ENCODE measurements at regions not wholly inside any gene's neighbourhood (a gene's known extent, or its start where the extent isn't known, plus 50 kb on each side); places are given as distances from the start of the nearest gene placed in this dataset.

DNA sequence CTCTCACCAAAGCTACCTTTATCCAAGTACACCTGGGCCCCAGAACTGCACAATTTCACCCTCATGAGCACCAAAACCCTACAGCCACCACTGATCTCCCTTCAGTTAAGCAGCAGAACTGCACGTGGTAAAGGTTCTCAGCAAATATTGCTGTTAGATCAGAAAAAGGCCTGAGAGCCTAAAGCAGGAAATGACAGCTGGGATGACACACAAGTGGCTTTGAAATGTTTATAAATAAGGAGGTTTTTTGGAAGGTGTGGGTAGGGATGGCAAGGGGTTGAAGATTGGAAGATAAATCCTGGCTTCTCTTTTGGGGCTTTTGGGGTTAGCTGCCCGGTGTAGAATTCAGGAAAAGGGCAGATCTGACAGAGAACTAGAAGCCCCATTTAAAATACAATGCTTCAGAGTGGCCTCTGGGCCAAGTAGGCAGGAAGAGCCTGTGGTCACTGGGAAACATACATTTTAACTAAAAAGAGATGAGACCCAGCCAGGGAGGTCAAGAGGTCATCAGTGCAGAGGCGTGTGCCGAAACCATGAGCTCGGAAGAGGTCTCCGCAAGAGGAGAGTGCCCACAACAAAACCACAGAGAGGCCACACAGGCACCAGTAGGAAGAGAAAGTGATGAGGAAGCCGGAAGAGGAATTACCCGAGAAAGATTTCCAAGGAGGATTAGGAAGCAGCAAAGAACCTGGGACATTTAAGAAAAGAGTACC is 916.5 kb downstream of the NLGN4Y start:
- no peak for DNase-seq
- no peaks in the 10 kb centered on the region for H3K4me1 ChIP-seq (ENCODE audit: control extremely low read depth in 1 of 4, control insufficient read depth in 4 of 4, insufficient read depth in 4 of 4, low read length in 3 of 4)
- H3K36me3 ChIP-seq (ENCODE audit: control insufficient read depth in 4 of 4, insufficient read depth in 4 of 4, low read length in 3 of 4), result no peaks in the 10 kb centered on the region
- WGBS (ENCODE audit: insufficient coverage), result no CpG with 5 or more reads among the region's 8 CpGs
- ChIA-PET POLR2A (no interaction called here), CTCF (no interaction called here)
- no peaks in the 10 kb centered on the region for H3K27me3 ChIP-seq (replicated peaks in 2 of 5; ENCODE audit: control insufficient read depth in 4 of 5, insufficient read depth in 5 of 5, low read length in 4 of 5)
- H3K27ac ChIP-seq (ENCODE audit: insufficient read depth in 1 of 2, low read depth in 1 of 2, low read length in 2 of 2, poor library complexity in 1 of 2, severe bottlenecking in 2 of 2), result no peak overlapping the region
- H3K9me3 ChIP-seq (ENCODE audit: control extremely low read depth in 1 of 5, control insufficient read depth in 4 of 5, insufficient read depth in 2 of 5, low read depth in 1 of 5, low read length in 4 of 5), result no peaks in the 10 kb centered on the region
- no peak overlapping the region for H3K4me3 ChIP-seq (ENCODE audit: control insufficient read depth in 1 of 7, extremely low read depth in 1 of 7, insufficient read depth in 4 of 7, low read depth in 2 of 7, low read length in 6 of 7)

- Histone ChIP-seq H3K9me3 (ENCODE audit: control extremely low read depth in 1 of 5, control insufficient read depth in 4 of 5, insufficient read depth in 2 of 5, low read depth in 1 of 5, low read length in 4 of 5) (no peaks in the 10 kb centered on the region), H3K36me3 (ENCODE audit: control insufficient read depth in 4 of 4, insufficient read depth in 4 of 4, low read length in 3 of 4) (no peaks in the 10 kb centered on the region), H3K27me3 (replicated peaks in 2 of 5; ENCODE audit: control insufficient read depth in 4 of 5, insufficient read depth in 5 of 5, low read length in 4 of 5) (no peaks in the 10 kb centered on the region), H3K27ac (ENCODE audit: insufficient read depth in 1 of 2, low read depth in 1 of 2, low read length in 2 of 2, poor library complexity in 1 of 2, severe bottlenecking in 2 of 2) (no peak overlapping the region), H3K4me1 (ENCODE audit: control extremely low read depth in 1 of 4, control insufficient read depth in 4 of 4, insufficient read depth in 4 of 4, low read length in 3 of 4) (no peaks in the 10 kb centered on the region), H3K4me3 (ENCODE audit: control insufficient read depth in 1 of 7, extremely low read depth in 1 of 7, insufficient read depth in 4 of 7, low read depth in 2 of 7, low read length in 6 of 7) (no peak overlapping the region)
- ChIA-PET CTCF (no interaction called here), POLR2A (no interaction called here)
- no peak for DNase-seq
- WGBS (ENCODE audit: insufficient coverage), result no CpG with 5 or more reads among the region's 1 CpG
Observed at GRCh38 chrY:15441878-15442277, 917.5 kb downstream of the NLGN4Y start.

DNA sequence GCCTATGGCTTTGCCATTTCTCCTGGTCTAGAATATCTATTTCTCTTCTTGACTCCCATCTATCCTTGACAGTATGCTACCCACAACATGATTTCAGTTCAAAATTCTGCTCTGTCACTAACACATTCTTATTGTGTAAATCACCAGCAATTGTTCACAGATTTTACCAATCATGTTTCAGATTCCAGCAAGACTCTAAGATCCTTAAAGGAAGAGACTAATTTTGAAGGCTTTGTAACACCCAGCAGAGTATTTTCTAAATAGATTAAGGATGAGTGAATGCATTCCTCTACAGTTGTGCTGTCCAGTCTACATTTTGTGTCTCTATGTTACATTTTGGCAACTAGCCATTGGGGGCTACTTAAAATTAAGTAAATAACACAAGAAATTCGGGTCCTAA is 921.5 kb downstream of the NLGN4Y start:
- ChIA-PET POLR2A (no interaction called here), CTCF (no interaction called here)
- Histone ChIP-seq H3K27ac (ENCODE audit: insufficient read depth in 1 of 2, low read depth in 1 of 2, low read length in 2 of 2, poor library complexity in 1 of 2, severe bottlenecking in 2 of 2) (no peak overlapping the region), H3K4me3 (ENCODE audit: control insufficient read depth in 1 of 7, extremely low read depth in 1 of 7, insufficient read depth in 4 of 7, low read depth in 2 of 7, low read length in 6 of 7) (no peak overlapping the region), H3K36me3 (ENCODE audit: control insufficient read depth in 4 of 4, insufficient read depth in 4 of 4, low read length in 3 of 4) (no peaks in the 10 kb centered on the region), H3K27me3 (replicated peaks in 2 of 5; ENCODE audit: control insufficient read depth in 4 of 5, insufficient read depth in 5 of 5, low read length in 4 of 5) (no peaks in the 10 kb centered on the region), H3K9me3 (ENCODE audit: control extremely low read depth in 1 of 5, control insufficient read depth in 4 of 5, insufficient read depth in 2 of 5, low read depth in 1 of 5, low read length in 4 of 5) (no peaks in the 10 kb centered on the region), H3K4me1 (ENCODE audit: control extremely low read depth in 1 of 4, control insufficient read depth in 4 of 4, insufficient read depth in 4 of 4, low read length in 3 of 4) (no peaks in the 10 kb centered on the region)
- no CpG with 5 or more reads among the region's 1 CpG for WGBS (ENCODE audit: insufficient coverage)
- DNase-seq, result no peak

DNA sequence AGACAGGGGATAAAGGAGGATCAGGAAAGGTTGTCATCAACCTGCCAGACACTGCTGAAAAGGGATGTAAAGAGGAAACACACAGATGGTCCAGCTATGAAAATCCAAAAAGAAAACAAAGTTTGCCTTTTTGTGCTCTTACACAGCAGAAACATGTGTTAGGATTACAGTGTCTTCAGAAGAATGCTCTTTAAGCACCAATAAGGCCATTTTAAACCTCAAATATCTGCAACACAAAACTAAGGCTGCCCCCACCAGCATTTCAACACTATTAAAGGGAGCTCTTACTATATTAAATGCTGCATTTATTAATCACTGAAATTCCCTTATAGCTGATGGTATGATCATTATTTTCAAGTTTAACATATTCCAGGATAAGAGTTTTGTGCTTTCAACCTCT is 922.5 kb downstream of the NLGN4Y start:
- Histone ChIP-seq H3K27me3 (replicated peaks in 2 of 5; ENCODE audit: control insufficient read depth in 4 of 5, insufficient read depth in 5 of 5, low read length in 4 of 5) (no peaks in the 10 kb centered on the region), H3K27ac (ENCODE audit: insufficient read depth in 1 of 2, low read depth in 1 of 2, low read length in 2 of 2, poor library complexity in 1 of 2, severe bottlenecking in 2 of 2) (no peak overlapping the region), H3K36me3 (ENCODE audit: control insufficient read depth in 4 of 4, insufficient read depth in 4 of 4, low read length in 3 of 4) (no peaks in the 10 kb centered on the region), H3K4me1 (ENCODE audit: control extremely low read depth in 1 of 4, control insufficient read depth in 4 of 4, insufficient read depth in 4 of 4, low read length in 3 of 4) (no peaks in the 10 kb centered on the region), H3K9me3 (ENCODE audit: control extremely low read depth in 1 of 5, control insufficient read depth in 4 of 5, insufficient read depth in 2 of 5, low read depth in 1 of 5, low read length in 4 of 5) (no peaks in the 10 kb centered on the region), H3K4me3 (ENCODE audit: control insufficient read depth in 1 of 7, extremely low read depth in 1 of 7, insufficient read depth in 4 of 7, low read depth in 2 of 7, low read length in 6 of 7) (no peak overlapping the region)
- DNase-seq, result no peak
- ChIA-PET CTCF (no interaction called here), POLR2A (no interaction called here)

DNA sequence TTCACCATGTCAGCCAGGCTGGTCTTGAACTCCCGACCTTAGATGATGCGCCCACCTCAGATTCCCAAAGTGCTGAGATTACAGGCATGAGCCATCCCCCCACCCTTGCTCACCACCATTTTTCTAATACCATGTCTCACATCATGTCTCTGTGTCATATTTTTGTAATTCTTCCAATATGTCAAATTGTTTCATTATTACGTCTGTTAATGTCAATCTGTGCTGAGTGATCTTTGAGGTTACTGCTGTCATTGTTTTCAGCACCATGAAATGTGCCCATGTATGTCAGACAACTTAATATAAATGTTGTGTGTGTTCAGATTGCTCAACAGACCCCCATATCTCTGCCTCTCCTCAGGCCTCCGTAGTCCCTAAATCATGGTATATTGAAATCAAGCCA is 923.6 kb downstream of the NLGN4Y start:
- Histone ChIP-seq H3K4me1 (ENCODE audit: control extremely low read depth in 1 of 4, control insufficient read depth in 4 of 4, insufficient read depth in 4 of 4, low read length in 3 of 4) (no peaks in the 10 kb centered on the region), H3K27ac (ENCODE audit: insufficient read depth in 1 of 2, low read depth in 1 of 2, low read length in 2 of 2, poor library complexity in 1 of 2, severe bottlenecking in 2 of 2) (no peak overlapping the region), H3K27me3 (replicated peaks in 2 of 5; ENCODE audit: control insufficient read depth in 4 of 5, insufficient read depth in 5 of 5, low read length in 4 of 5) (no peaks in the 10 kb centered on the region), H3K36me3 (ENCODE audit: control insufficient read depth in 4 of 4, insufficient read depth in 4 of 4, low read length in 3 of 4) (no peaks in the 10 kb centered on the region), H3K4me3 (ENCODE audit: control insufficient read depth in 1 of 7, extremely low read depth in 1 of 7, insufficient read depth in 4 of 7, low read depth in 2 of 7, low read length in 6 of 7) (no peak overlapping the region), H3K9me3 (ENCODE audit: control extremely low read depth in 1 of 5, control insufficient read depth in 4 of 5, insufficient read depth in 2 of 5, low read depth in 1 of 5, low read length in 4 of 5) (no peaks in the 10 kb centered on the region)
- ChIA-PET POLR2A (no interaction called here), CTCF (no interaction called here)
- DNase-seq, result no peak
- no CpG with 5 or more reads among the region's 4 CpGs for WGBS (ENCODE audit: insufficient coverage)

DNA sequence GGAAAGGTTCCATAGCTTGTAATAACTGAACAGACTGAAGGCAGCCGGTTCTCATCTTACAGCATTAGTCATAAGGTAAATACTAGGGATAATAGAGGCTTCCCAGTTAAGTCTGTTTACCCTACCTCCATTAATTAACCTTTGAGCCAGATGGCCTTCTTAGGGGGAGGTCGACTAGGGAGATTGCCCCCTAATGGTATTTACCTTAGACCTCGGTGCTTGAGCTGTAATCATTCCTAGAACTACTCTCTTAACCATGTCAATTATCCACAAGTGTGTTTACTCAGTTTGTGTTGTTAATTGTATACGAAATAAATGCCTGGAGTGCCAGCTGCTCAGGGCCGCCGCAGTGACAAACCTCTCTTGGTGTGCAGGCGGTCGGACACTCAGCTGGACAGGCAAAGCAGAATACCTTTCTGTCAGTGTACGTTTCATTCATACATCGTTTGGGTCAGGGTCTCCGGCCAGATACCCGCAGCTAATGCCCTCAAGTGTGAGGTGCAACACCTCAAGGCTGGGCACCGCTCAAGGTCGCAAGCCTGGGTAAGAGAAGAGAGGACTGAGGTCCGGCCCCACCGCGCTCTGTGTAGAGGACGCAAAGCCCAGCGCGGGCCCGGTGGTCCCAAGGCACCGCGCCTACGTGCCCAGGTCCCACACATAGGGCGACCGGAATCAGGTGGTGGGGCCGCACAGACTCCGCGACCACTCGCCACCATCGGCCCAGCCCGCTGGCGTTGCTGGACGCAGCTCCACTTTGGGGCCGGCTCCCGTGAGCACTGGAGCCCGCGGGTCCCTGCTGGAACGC is 931.0 kb downstream of the NLGN4Y start:
- CTCF ChIA-PET, result no interaction called here
- POLR2A ChIA-PET, result no interaction called here
- H3K27me3 ChIP-seq (replicated peaks in 2 of 5; ENCODE audit: control insufficient read depth in 4 of 5, insufficient read depth in 5 of 5, low read length in 4 of 5), result no peaks in the 10 kb centered on the region
- H3K4me1 ChIP-seq (ENCODE audit: control extremely low read depth in 1 of 4, control insufficient read depth in 4 of 4, insufficient read depth in 4 of 4, low read length in 3 of 4), result peaks cover 0 to 3% (median 0%) of the 10 kb centered on the region in 4 experiments
- H3K9me3 ChIP-seq (ENCODE audit: control extremely low read depth in 1 of 5, control insufficient read depth in 4 of 5, insufficient read depth in 2 of 5, low read depth in 1 of 5, low read length in 4 of 5), result no peaks in the 10 kb centered on the region
- no CpG with 5 or more reads among the region's 39 CpGs for WGBS (ENCODE audit: insufficient coverage)
- H3K27ac ChIP-seq (ENCODE audit: insufficient read depth in 1 of 2, low read depth in 1 of 2, low read length in 2 of 2, poor library complexity in 1 of 2, severe bottlenecking in 2 of 2), result no peak overlapping the region
- H3K4me3 ChIP-seq (ENCODE audit: control insufficient read depth in 1 of 7, extremely low read depth in 1 of 7, insufficient read depth in 4 of 7, low read depth in 2 of 7, low read length in 6 of 7), result peak overlapping the region in 2 of 7 experiments; percentile 7 to 65
- no peaks in the 10 kb centered on the region for H3K36me3 ChIP-seq (ENCODE audit: control insufficient read depth in 4 of 4, insufficient read depth in 4 of 4, low read length in 3 of 4)
- DNase-seq, result no peak

DNA sequence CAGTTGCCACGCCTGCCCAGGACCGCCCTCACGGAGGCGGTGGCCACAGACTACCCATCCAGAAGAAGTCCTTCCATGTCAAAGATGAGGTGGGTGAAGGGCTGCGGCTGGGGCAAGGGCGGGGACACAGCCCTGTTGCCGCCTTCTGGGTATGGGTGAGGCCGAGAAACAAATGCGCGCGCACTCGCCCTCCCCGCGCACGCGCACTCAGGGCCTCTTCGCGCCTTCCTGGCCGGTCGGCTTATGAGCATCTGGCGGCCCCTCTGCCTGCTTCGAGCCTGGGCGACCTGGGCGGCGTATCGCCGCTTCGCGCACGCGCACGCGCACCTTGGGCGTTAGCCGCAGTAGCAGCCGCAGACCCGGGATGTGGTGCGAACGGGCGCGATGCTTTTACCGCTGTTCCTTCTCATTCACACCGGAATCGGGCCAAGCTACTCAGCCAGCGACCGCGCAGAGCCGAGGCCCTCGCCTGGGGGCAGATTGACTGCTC is 931.7 kb downstream of the NLGN4Y start:
- H3K4me3 ChIP-seq (ENCODE audit: control insufficient read depth in 1 of 7, extremely low read depth in 1 of 7, insufficient read depth in 4 of 7, low read depth in 2 of 7, low read length in 6 of 7), result peak overlapping the region in 2 of 7 experiments; percentile 7 to 65

More for the DNA sequence above, 931.7 kb downstream of the NLGN4Y start:
- DNase-seq, result peak in 1 of 3 donors; percentile 70
- no CpG with 5 or more reads among the region's 49 CpGs for WGBS (ENCODE audit: insufficient coverage)
- POLR2A ChIA-PET, result no interaction called here
- no peaks in the 10 kb centered on the region for H3K36me3 ChIP-seq (ENCODE audit: control insufficient read depth in 4 of 4, insufficient read depth in 4 of 4, low read length in 3 of 4)
- H3K27me3 ChIP-seq (replicated peaks in 2 of 5; ENCODE audit: control insufficient read depth in 4 of 5, insufficient read depth in 5 of 5, low read length in 4 of 5), result no peaks in the 10 kb centered on the region
- H3K27ac ChIP-seq (ENCODE audit: insufficient read depth in 1 of 2, low read depth in 1 of 2, low read length in 2 of 2, poor library complexity in 1 of 2, severe bottlenecking in 2 of 2), result no peak overlapping the region
- peaks cover 0 to 3% (median 0%) of the 10 kb centered on the region in 4 experiments for H3K4me1 ChIP-seq (ENCODE audit: control extremely low read depth in 1 of 4, control insufficient read depth in 4 of 4, insufficient read depth in 4 of 4, low read length in 3 of 4)
- H3K9me3 ChIP-seq (ENCODE audit: control extremely low read depth in 1 of 5, control insufficient read depth in 4 of 5, insufficient read depth in 2 of 5, low read depth in 1 of 5, low read length in 4 of 5), result no peaks in the 10 kb centered on the region
- CTCF ChIA-PET, result no interaction called here
